ELF-1 (cell line): ENCODE measurements at regions not wholly inside any gene's neighbourhood (a gene's known extent, or its start where the extent isn't known, plus 50 kb on each side); places are given as distances from the start of the nearest gene placed in this dataset.

ENCODE experiments used
- DNase-seq: peaks from one replicate; pipeline ENCODE4 v3.0.0-alpha.2; 2016; ENCODE audit warnings: low read depth, low spot score

GRCh38 chr1:5427026-5427613 lies 565.1 kb downstream of the NPHP4 start:
- peak; percentile 10 for DNase-seq

- peak; percentile 40 for DNase-seq
These were observed 567.2 kb downstream of the NPHP4 start for GRCh38 chr1:5424802-5425703.

GRCh38 chr1:5423109-5423508 lies 569.1 kb downstream of the NPHP4 start:
- DNase-seq = peak; percentile 63

GRCh38 chr1:5419501-5419900 lies 572.7 kb downstream of the NPHP4 start:
- no peak for DNase-seq

- DNase-seq = no peak
These were observed 575.7 kb downstream of the NPHP4 start for GRCh38 chr1:5416518-5416917.

GRCh38 chr1:5415606-5416005 lies 576.6 kb downstream of the NPHP4 start:
- DNase-seq = peak; percentile 81

- no peak for DNase-seq
These were observed 581.6 kb downstream of the NPHP4 start for GRCh38 chr1:5410652-5411051.

GRCh38 chr1:5408401-5408800 lies 583.8 kb downstream of the NPHP4 start:
- DNase-seq = no peak

- DNase-seq = no peak
These were observed 587.0 kb downstream of the NPHP4 start for GRCh38 chr1:5405263-5405662.

- DNase-seq = no peak
These were observed 587.6 kb downstream of the NPHP4 start for GRCh38 chr1:5404412-5405203.

- no peak for DNase-seq
These were observed 588.3 kb downstream of the NPHP4 start for GRCh38 chr1:5403935-5404334.

GRCh38 chr1:5402618-5403017 lies 589.6 kb downstream of the NPHP4 start:
- DNase-seq = no peak

- no peak for DNase-seq
These were observed 592.5 kb downstream of the NPHP4 start for GRCh38 chr1:5399771-5400170.

- DNase-seq = no peak
These were observed 595.6 kb downstream of the NPHP4 start for GRCh38 chr1:5396593-5396992.

GRCh38 chr1:5394111-5394510 lies 598.1 kb downstream of the NPHP4 start:
- DNase-seq = peak; percentile 34

GRCh38 chr1:5393603-5394002 lies 598.6 kb downstream of the NPHP4 start:
- peak; percentile 41 for DNase-seq

GRCh38 chr1:5393146-5393545 lies 599.1 kb downstream of the NPHP4 start:
- DNase-seq = peak; percentile 55

GRCh38 chr1:5391725-5392124 lies 600.5 kb downstream of the NPHP4 start:
- no peak for DNase-seq

GRCh38 chr1:5390504-5390903 lies 601.7 kb downstream of the NPHP4 start:
- no peak for DNase-seq

GRCh38 chr1:5389101-5389885 lies 602.9 kb downstream of the NPHP4 start:
- no peak for DNase-seq

- DNase-seq = no peak
These were observed 603.6 kb downstream of the NPHP4 start for GRCh38 chr1:5388622-5389021.

- DNase-seq = no peak
These were observed 605.9 kb downstream of the NPHP4 start for GRCh38 chr1:5386371-5386770.
